ENCODE measurements at regions not wholly inside any gene's neighbourhood (a gene's known extent, or its start where the extent isn't known, plus 50 kb on each side); places are given as distances from the start of the nearest gene placed in this dataset.
"Not testable (repeated sequence)": the region's sequence is repeated elsewhere in the genome, so short reads cannot be mapped to it uniquely, and the experiment has no call there.

DNA sequence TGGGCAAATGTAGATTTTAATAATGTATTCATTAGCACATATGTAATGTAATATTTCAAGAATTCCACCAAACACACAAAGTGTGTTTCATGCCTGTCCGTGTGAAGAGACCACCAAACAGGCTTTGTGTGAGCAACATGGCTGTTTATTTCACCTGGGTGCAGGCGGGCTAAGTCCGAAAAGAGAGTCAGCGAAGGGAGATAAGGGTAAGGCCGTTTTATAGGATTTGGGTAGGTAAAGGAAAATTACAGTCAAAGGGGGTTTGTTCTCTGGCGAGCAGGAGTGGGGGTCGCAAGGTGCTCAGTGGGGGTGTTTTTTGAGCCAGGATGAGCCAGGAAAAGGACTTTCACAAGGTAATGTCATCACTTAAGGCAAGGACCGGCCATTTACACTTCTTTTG is 875.8 kb downstream of the TBL1XR1 start:
- TF ChIP-seq, protein P1, sequence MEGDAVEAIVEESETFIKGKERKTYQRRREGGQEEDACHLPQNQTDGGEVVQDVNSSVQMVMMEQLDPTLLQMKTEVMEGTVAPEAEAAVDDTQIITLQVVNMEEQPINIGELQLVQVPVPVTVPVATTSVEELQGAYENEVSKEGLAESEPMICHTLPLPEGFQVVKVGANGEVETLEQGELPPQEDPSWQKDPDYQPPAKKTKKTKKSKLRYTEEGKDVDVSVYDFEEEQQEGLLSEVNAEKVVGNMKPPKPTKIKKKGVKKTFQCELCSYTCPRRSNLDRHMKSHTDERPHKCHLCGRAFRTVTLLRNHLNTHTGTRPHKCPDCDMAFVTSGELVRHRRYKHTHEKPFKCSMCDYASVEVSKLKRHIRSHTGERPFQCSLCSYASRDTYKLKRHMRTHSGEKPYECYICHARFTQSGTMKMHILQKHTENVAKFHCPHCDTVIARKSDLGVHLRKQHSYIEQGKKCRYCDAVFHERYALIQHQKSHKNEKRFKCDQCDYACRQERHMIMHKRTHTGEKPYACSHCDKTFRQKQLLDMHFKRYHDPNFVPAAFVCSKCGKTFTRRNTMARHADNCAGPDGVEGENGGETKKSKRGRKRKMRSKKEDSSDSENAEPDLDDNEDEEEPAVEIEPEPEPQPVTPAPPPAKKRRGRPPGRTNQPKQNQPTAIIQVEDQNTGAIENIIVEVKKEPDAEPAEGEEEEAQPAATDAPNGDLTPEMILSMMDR (conservative IDR thresholded peaks at IDR 0.05; ENCODE audit: low read length): not testable (repeated sequence)
- TF ChIP-seq EZH2phosphoT487 (IDR thresholded peaks at IDR 0.05; ENCODE audit: borderline replicate concordance, low read depth, low read length): not testable (repeated sequence)
